WTC11 (cell line): ENCODE measurements at regions not wholly inside any gene's neighbourhood (a gene's known extent, or its start where the extent isn't known, plus 50 kb on each side); places are given as distances from the start of the nearest gene placed in this dataset.

Source experiments
- ATAC-seq: fragments of 200-7000 bp; cut with Tn5 transposase; 2 replicates; pipeline ENCODE4 v1.10.0; 2021; ENCODE audit warnings: mild to moderate bottlenecking, moderate library complexity
- CTCF ChIA-PET: fragments of 300-600 bp; sonication (Branson Sonifier 250); formaldehyde crosslinking; loops from one replicate; lab custom pipeline; 2021; ENCODE audit warnings: antibody characterized with exemption; lab: Charles Lee
- POLR2A ChIA-PET: fragments of 350-600 bp; sonication (Branson Sonifier 250); formaldehyde crosslinking; loops from one replicate; lab custom pipeline; 2021; ENCODE audit warnings: antibody characterized with exemption; lab: Charles Lee
- DNase-seq: peaks from one replicate; pipeline ENCODE4 v3.0.0; 2021; ENCODE audit warnings: low spot score
- H3K27ac Mint-ChIP-seq: 2 replicates; pipeline ENCODE4 v1.8.0; 2021; ENCODE audit warnings: mixed read lengths
- H3K27me3 Mint-ChIP-seq: 2 replicates; pipeline ENCODE4 v1.8.0; 2021; ENCODE audit warnings: low read depth, mild to moderate bottlenecking, moderate library complexity, mixed read lengths
- H3K36me3 Mint-ChIP-seq: 2 replicates; pipeline ENCODE4 v1.8.0; 2021; ENCODE audit warnings: mixed read lengths
- H3K4me1 Mint-ChIP-seq: 2 replicates; pipeline ENCODE4 v1.8.0; 2022; ENCODE audit warnings: mixed read lengths
- H3K4me3 Mint-ChIP-seq: 2 replicates; pipeline ENCODE4 v1.8.0; 2021; ENCODE audit warnings: mild to moderate bottlenecking, moderate library complexity, mixed read lengths
- H3K9me3 Mint-ChIP-seq: 2 replicates; pipeline ENCODE4 v1.8.0; 2021; ENCODE audit warnings: mixed read lengths
- EMX1 ChIP-seq: fragments of 250-450 bp; sonication (Bioruptor Pico); IDR thresholded peaks from 2 replicates; pipeline ENCODE4 v1.8.0; 2021; ENCODE audit warnings: mild to moderate bottlenecking
- FOXP1 ChIP-seq: sonication (generic); formaldehyde crosslinking; IDR thresholded peaks from 2 replicates; pipeline ENCODE4 v1.8.0; 2022; ENCODE audit warnings: missing genetic modification reagents, mild to moderate bottlenecking, moderate library complexity, borderline replicate concordance
- JAZF1 ChIP-seq: fragments of 250-450 bp; sonication (Bioruptor Pico); IDR thresholded peaks from 2 replicates; pipeline ENCODE4 v1.9.0; 2021; ENCODE audit warnings: moderate library complexity, mild to moderate bottlenecking, inconsistent platforms
- MXD4 ChIP-seq: fragments of 250-450 bp; sonication (Bioruptor Pico); IDR thresholded peaks from 2 replicates; pipeline ENCODE4 v1.8.0; 2021; ENCODE audit warnings: mild to moderate bottlenecking, moderate library complexity, borderline replicate concordance
- MYBL2 ChIP-seq: sonication (generic); formaldehyde crosslinking; IDR thresholded peaks from 2 replicates; pipeline ENCODE4 v1.8.1; 2023; ENCODE audit warnings: mild to moderate bottlenecking, moderate library complexity, missing genetic modification reagents
- RORB ChIP-seq: fragments of 250-450 bp; sonication (Bioruptor Pico); IDR thresholded peaks from 2 replicates; pipeline ENCODE4 v1.9.0; 2021; ENCODE audit warnings: mild to moderate bottlenecking
- TCF7 ChIP-seq: sonication (generic); formaldehyde crosslinking; IDR thresholded peaks from 2 replicates; pipeline ENCODE4 v1.8.0; 2022; ENCODE audit warnings: mild to moderate bottlenecking, low read depth, missing genetic modification reagents, moderate library complexity
- TEAD1 ChIP-seq: sonication (generic); formaldehyde crosslinking; IDR thresholded peaks from 2 replicates; pipeline ENCODE4 v1.8.0; 2022; ENCODE audit warnings: mild to moderate bottlenecking, missing genetic modification reagents
- TEAD4 ChIP-seq: sonication (generic); formaldehyde crosslinking; IDR thresholded peaks from 2 replicates; pipeline ENCODE4 v1.8.0; 2022; ENCODE audit warnings: mild to moderate bottlenecking, missing genetic modification reagents
- ZNF121 ChIP-seq: sonication (generic); formaldehyde crosslinking; IDR thresholded peaks from 2 replicates; pipeline ENCODE4 v1.8.0; 2023; ENCODE audit warnings: missing genetic modification reagents
- TF ChIP-seq, protein P1 (sequence below): sonication (generic); formaldehyde crosslinking; IDR thresholded peaks from 2 replicates; pipeline ENCODE4 v1.8.1; 2023; ENCODE audit warnings: mild to moderate bottlenecking, missing genetic modification reagents
- TF ChIP-seq, protein P2 (sequence below): sonication (generic); formaldehyde crosslinking; IDR thresholded peaks from 2 replicates; pipeline ENCODE4 v1.8.1; 2023; ENCODE audit warnings: mild to moderate bottlenecking, moderate library complexity, missing genetic modification reagents
- TF ChIP-seq, protein P3 (sequence below): fragments of 250-450 bp; sonication (Bioruptor Pico); IDR thresholded peaks from 2 replicates; pipeline ENCODE4 v1.9.0; 2021; ENCODE audit warnings: mild to moderate bottlenecking
- TF ChIP-seq, protein P4 (sequence below): sonication (generic); formaldehyde crosslinking; IDR thresholded peaks from 2 replicates; pipeline ENCODE4 v1.8.1; 2022; ENCODE audit warnings: low read depth, mild to moderate bottlenecking, moderate library complexity, missing genetic modification reagents, borderline replicate concordance
- TF ChIP-seq, protein P5 (sequence below): sonication (generic); formaldehyde crosslinking; IDR thresholded peaks from 2 replicates; pipeline ENCODE4 v1.8.0; 2022; ENCODE audit warnings: mild to moderate bottlenecking, missing genetic modification reagents

- Mint-ChIP-seq H3K4me3 (no peak overlapping the region), H3K4me1 (no peaks in the 10 kb centered on the region), H3K27ac (no peak overlapping the region), H3K9me3 (peaks cover 26% of the 10 kb centered on the region), H3K27me3 (no peaks in the 10 kb centered on the region; the same call in 1 of the 2 replicates), H3K36me3 (peaks cover 2% of the 10 kb centered on the region; the same call in 1 of the 2 replicates)
- no peak for TF ChIP-seq FOXP1 (CRISPR knock-in tag)
- TF ChIP-seq RORB: no peak
- no peak for TF ChIP-seq JAZF1 (CRISPR knock-in tag)
- TF ChIP-seq ZNF121 (CRISPR knock-in tag): no peak
- no peak for TF ChIP-seq EMX1 (CRISPR knock-in tag)
- TF ChIP-seq, protein P1, sequence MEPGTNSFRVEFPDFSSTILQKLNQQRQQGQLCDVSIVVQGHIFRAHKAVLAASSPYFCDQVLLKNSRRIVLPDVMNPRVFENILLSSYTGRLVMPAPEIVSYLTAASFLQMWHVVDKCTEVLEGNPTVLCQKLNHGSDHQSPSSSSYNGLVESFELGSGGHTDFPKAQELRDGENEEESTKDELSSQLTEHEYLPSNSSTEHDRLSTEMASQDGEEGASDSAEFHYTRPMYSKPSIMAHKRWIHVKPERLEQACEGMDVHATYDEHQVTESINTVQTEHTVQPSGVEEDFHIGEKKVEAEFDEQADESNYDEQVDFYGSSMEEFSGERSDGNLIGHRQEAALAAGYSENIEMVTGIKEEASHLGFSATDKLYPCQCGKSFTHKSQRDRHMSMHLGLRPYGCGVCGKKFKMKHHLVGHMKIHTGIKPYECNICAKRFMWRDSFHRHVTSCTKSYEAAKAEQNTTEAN (CRISPR knock-in tag): no peak
- TF ChIP-seq, protein P2, sequence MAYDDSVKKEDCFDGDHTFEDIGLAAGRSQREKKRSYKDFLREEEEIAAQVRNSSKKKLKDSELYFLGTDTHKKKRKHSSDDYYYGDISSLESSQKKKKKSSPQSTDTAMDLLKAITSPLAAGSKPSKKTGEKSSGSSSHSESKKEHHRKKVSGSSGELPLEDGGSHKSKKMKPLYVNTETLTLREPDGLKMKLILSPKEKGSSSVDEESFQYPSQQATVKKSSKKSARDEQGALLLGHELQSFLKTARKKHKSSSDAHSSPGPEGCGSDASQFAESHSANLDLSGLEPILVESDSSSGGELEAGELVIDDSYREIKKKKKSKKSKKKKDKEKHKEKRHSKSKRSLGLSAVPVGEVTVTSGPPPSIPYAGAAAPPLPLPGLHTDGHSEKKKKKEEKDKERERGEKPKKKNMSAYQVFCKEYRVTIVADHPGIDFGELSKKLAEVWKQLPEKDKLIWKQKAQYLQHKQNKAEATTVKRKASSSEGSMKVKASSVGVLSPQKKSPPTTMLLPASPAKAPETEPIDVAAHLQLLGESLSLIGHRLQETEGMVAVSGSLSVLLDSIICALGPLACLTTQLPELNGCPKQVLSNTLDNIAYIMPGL (CRISPR knock-in tag): no peak
- no peak for TF ChIP-seq MYBL2 (CRISPR knock-in tag)
- ChIA-PET CTCF (interaction anchor here (1.2 kb wide), 1 partner anchor 117 kb away, joined by 4 read pairs; no protein-coding TSS in a partner anchor), POLR2A (no interaction called here)
- ATAC-seq (no peak), DNase-seq (no peak)
Measured at GRCh38 chr6:84539122-84539856, 225.1 kb downstream of the TBX18 start.

- peaks cover 7% of the 10 kb centered on the region for H3K9me3 Mint-ChIP-seq
- no peak overlapping the region for H3K4me3 Mint-ChIP-seq
- TF ChIP-seq, protein P3, sequence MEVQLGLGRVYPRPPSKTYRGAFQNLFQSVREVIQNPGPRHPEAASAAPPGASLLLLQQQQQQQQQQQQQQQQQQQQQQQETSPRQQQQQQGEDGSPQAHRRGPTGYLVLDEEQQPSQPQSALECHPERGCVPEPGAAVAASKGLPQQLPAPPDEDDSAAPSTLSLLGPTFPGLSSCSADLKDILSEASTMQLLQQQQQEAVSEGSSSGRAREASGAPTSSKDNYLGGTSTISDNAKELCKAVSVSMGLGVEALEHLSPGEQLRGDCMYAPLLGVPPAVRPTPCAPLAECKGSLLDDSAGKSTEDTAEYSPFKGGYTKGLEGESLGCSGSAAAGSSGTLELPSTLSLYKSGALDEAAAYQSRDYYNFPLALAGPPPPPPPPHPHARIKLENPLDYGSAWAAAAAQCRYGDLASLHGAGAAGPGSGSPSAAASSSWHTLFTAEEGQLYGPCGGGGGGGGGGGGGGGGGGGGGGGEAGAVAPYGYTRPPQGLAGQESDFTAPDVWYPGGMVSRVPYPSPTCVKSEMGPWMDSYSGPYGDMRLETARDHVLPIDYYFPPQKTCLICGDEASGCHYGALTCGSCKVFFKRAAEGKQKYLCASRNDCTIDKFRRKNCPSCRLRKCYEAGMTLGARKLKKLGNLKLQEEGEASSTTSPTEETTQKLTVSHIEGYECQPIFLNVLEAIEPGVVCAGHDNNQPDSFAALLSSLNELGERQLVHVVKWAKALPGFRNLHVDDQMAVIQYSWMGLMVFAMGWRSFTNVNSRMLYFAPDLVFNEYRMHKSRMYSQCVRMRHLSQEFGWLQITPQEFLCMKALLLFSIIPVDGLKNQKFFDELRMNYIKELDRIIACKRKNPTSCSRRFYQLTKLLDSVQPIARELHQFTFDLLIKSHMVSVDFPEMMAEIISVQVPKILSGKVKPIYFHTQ (CRISPR knock-in tag): no peak
- TF ChIP-seq, protein P4, sequence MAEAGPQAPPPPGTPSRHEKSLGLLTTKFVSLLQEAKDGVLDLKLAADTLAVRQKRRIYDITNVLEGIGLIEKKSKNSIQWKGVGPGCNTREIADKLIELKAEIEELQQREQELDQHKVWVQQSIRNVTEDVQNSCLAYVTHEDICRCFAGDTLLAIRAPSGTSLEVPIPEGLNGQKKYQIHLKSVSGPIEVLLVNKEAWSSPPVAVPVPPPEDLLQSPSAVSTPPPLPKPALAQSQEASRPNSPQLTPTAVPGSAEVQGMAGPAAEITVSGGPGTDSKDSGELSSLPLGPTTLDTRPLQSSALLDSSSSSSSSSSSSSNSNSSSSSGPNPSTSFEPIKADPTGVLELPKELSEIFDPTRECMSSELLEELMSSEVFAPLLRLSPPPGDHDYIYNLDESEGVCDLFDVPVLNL (CRISPR knock-in tag): no peak
- TF ChIP-seq TEAD1 (CRISPR knock-in tag) (no peak), TCF7 (no peak), TEAD4 (CRISPR knock-in tag) (no peak), MXD4 (CRISPR knock-in tag) (no peak)
- TF ChIP-seq, protein P5, sequence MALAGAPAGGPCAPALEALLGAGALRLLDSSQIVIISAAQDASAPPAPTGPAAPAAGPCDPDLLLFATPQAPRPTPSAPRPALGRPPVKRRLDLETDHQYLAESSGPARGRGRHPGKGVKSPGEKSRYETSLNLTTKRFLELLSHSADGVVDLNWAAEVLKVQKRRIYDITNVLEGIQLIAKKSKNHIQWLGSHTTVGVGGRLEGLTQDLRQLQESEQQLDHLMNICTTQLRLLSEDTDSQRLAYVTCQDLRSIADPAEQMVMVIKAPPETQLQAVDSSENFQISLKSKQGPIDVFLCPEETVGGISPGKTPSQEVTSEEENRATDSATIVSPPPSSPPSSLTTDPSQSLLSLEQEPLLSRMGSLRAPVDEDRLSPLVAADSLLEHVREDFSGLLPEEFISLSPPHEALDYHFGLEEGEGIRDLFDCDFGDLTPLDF: no peak
- ChIA-PET POLR2A (no interaction called here), CTCF (interaction anchor here (0.6 kb wide), 1 partner anchor 11 kb away, joined by 3 read pairs; no protein-coding TSS in a partner anchor)
- ATAC-seq (no peak), DNase-seq (no peak)
- peaks cover 2% of the 10 kb centered on the region; the same call in 1 of the 2 replicates for H3K36me3 Mint-ChIP-seq
- no peaks in the 10 kb centered on the region for H3K4me1 Mint-ChIP-seq
- H3K27me3 Mint-ChIP-seq: no peaks in the 10 kb centered on the region; the same call in 1 of the 2 replicates
- no peak overlapping the region for H3K27ac Mint-ChIP-seq
Measured at GRCh38 chr6:84536885-84537638, 227.3 kb downstream of the TBX18 start.
